ENCODE measurements at regions not wholly inside any gene's neighbourhood (a gene's known extent, or its start where the extent isn't known, plus 50 kb on each side); places are given as distances from the start of the nearest gene placed in this dataset.

GRCh38 chr1:110736900-110737605 is 62.3 kb upstream of the KCNA3 start:
- Mint-ChIP-seq H3K27ac (no peak overlapping the region), H3K27me3 (peaks cover 4% of the 10 kb centered on the region), H3K4me3 (no peak overlapping the region), H3K36me3 (no peaks in the 10 kb centered on the region), H3K9me3 (no peaks in the 10 kb centered on the region), H3K4me1 (no peaks in the 10 kb centered on the region)
- DNase-seq = no peak

GRCh38 chr1:110734133-110734680 is 59.5 kb upstream of the KCNA3 start:
- Mint-ChIP-seq H3K4me3 (no peak overlapping the region), H3K27ac (no peak overlapping the region), H3K9me3 (no peaks in the 10 kb centered on the region), H3K27me3 (peaks cover 4% of the 10 kb centered on the region), H3K36me3 (no peaks in the 10 kb centered on the region), H3K4me1 (no peaks in the 10 kb centered on the region)
- no peak for DNase-seq

GRCh38 chr1:110731529-110731928 is 56.8 kb upstream of the KCNA3 start:
- Mint-ChIP-seq H3K36me3 (no peaks in the 10 kb centered on the region), H3K9me3 (no peaks in the 10 kb centered on the region), H3K4me1 (peaks cover 24% of the 10 kb centered on the region), H3K27me3 (peaks cover 4% of the 10 kb centered on the region), H3K4me3 (no peak overlapping the region), H3K27ac (no peak overlapping the region)
- DNase-seq = no peak

GRCh38 chr1:110728388-110729001 is 53.8 kb upstream of the KCNA3 start:
- Mint-ChIP-seq H3K9me3 (no peaks in the 10 kb centered on the region), H3K4me1 (peaks cover 32% of the 10 kb centered on the region), H3K27ac (peak overlapping the region; percentile 26), H3K4me3 (no peak overlapping the region), H3K27me3 (no peaks in the 10 kb centered on the region), H3K36me3 (no peaks in the 10 kb centered on the region)
- no peak for DNase-seq

- Mint-ChIP-seq H3K27ac (peak overlapping the region; percentile 61), H3K4me3 (peak overlapping the region; percentile 19), H3K4me1 (peaks cover 32% of the 10 kb centered on the region), H3K27me3 (no peaks in the 10 kb centered on the region), H3K36me3 (no peaks in the 10 kb centered on the region), H3K9me3 (no peaks in the 10 kb centered on the region)
- DNase-seq = no peak
These were observed 52.5 kb upstream of the KCNA3 start for GRCh38 chr1:110727246-110727645.

GRCh38 chr1:110726755-110727154 is 52.0 kb upstream of the KCNA3 start:
- H3K4me1 Mint-ChIP-seq = peaks cover 32% of the 10 kb centered on the region
- H3K27ac Mint-ChIP-seq = peak overlapping the region; percentile 61

More at GRCh38 chr1:110726755-110727154, 52.0 kb upstream of the KCNA3 start:
- H3K36me3 Mint-ChIP-seq = no peaks in the 10 kb centered on the region
- no peak for DNase-seq
- H3K27me3 Mint-ChIP-seq = no peaks in the 10 kb centered on the region
- H3K4me3 Mint-ChIP-seq = peak overlapping the region; percentile 19
- H3K9me3 Mint-ChIP-seq = no peaks in the 10 kb centered on the region

All from activated naive CD8-positive, alpha-beta T cell treated with anti-CD3 and anti-CD28 coated beads for 36 hours (primary cell).